Hippocampal formation (tissue), 2 donors: ENCODE measurements at regions not wholly inside any gene's neighbourhood (a gene's known extent, or its start where the extent isn't known, plus 50 kb on each side); places are given as distances from the start of the nearest gene placed in this dataset.
A peak's percentile ranks its signal among the peaks of the same experiment; 100 is the strongest.

Experiments
- DNase-seq, 2 donors: peaks; one replicate each; lab custom pipeline; 2025; lab: John Stamatoyannopoulos, UW

DNA sequence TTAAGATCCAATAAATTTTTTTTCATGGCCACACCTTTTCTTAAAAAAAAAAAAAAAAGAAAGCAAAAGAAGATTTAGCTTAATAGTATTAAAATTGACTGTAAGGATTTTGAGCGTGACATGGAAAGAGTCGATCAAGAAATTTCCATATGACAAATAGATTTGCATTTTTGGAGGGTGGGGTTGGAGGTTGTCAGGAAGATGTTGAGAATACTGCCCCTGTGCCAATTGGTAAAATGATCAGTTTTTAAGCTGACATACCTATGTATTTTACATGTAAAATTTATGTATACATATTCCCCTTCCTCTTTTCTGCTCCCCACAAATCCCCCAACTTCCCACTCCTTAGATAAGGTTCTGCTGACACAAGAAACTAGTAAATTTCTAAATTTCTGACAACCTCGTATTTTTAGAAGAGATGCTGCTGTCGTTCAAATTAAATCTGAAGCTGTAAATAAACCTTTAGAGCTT lies 520.9 kb downstream of the CD83 start:
- DNase-seq, result no peak

DNA sequence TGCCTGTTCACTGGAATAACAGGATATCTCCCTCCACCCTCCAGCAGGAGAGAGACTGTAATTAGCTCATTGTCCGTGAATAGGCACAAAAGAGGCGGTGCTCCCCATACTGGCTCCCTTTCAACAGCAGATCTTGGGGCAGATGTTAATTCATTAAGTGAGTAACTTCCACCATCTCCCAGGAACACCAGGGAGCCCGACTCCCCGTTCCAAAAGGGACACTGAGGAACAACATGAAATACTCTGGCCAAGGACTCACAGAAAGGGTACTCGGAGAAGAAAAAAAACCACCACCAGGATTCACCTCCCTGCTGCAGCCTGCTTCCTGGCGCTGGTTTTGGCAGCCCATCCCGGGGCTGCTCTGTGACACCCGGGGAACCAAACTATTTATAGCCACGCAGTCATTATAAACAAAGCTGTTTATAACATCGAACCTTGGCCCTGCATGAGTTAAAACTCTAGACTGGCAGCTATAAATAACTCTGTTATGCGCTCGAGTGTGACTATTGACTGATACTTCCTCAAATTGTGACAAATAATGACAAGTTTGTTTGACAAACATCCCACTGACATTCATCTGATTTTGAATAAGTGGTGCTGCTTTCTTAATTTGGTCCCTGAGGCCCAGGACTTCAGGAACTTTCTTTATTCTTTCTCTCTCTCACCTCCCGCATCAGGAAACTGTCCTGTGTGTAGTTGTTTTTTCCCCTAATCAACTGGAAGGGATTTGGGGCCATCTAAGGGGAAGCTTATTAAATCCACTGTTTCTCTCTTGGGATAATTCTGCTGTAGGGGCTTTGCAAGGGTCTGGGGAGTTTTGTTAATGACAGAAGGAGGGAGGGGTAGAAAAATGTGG lies 521.6 kb downstream of the CD83 start:
- DNase-seq, result peak in 1 of 2 donors; percentile 9

DNA sequence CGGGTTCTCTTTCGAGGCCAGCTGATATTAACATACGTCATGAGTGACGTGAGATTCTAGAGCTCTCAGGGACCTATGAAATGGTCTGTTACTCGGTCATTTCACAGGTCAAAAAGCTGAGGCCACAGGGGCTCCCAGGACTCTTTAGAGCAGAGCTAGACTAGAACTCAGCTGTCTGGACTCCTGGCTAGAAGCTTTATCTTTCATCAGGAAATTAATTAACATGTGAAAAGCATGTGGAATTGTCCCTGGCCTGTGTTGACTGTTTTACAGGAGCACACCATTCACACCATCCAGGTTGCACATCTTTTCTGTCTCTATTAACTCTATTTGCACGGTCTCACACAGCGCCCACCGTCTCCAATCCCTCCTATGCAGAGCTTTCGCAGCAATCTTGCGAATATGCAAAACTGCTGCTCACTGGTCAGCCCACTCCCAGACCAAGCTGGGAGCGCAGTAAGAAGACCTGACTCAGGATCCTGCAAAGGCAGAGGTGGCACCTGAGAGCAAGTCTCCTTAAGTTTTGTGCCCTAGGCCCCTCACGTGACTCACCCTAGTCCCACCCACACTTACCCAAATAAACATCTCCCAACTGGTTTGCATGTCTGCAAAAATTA lies 522.5 kb downstream of the CD83 start:
- DNase-seq, result no peak

- DNase-seq, result no peak
These were observed 523.1 kb downstream of the CD83 start for GRCh38 chr6:14640631-14641030.

DNA sequence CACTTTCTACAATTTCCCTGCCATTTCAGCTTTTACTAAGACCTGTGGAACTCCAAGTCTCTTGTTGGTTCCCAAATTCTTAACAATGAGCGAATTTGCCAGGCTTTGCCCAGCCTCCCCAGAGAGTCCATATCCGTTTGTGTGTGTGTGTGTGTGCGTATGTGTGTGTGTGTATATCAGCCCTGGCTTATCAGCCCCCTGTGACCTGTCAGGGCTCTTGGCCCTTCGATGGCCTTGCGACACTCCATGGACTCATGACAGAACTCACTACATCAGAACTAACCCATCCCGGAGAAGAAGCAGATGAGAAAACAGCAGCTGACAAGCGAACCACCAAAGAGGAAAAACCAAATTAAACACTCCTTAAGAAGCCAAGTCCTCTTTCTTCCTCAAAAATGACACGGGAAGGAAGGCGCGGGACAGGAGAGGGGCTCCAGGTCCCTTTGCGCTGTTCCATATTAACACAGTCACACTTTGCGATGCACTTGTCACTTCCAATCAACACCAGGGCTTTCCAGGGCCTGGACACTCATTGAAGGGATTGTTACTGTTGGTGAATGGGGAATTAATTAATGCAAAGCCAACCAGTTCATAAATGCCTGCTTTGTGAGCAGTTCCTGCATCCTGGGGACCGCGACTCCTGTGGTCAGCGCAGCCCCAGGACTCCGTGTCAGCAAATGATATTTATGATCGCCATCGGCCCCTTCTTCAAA lies 524.0 kb downstream of the CD83 start:
- DNase-seq, result no peak

DNA sequence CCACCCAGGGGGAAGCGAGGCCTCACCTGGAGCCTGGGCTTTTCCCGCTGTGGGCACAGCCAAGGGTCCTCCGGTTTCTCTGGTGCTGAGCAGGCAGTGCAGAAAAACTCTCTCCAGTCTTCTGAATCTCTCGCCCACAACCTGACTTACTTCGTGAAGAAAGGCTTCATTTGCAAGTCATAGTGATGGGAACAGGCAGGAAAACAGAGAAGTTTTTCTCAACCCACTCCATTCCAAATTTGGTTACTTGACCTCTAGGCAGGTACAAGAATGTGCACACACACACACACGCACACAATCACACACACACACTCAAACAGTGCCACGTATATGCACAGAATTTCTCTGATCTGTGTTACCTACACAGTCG lies 524.5 kb downstream of the CD83 start:
- no peak for DNase-seq

GRCh38 chr6:14642842-14643241 lies 525.3 kb downstream of the CD83 start:
- DNase-seq, result no peak

- DNase-seq, result no peak
These were observed 526.8 kb downstream of the CD83 start for GRCh38 chr6:14644381-14644780.

GRCh38 chr6:14645221-14645620 lies 527.6 kb downstream of the CD83 start:
- DNase-seq, result no peak

- no peak for DNase-seq
These were observed 528.3 kb downstream of the CD83 start for GRCh38 chr6:14645841-14646240.

- DNase-seq, result no peak
These were observed 528.8 kb downstream of the CD83 start for GRCh38 chr6:14646371-14646770.

GRCh38 chr6:14647357-14647756 lies 529.8 kb downstream of the CD83 start:
- no peak for DNase-seq

- no peak for DNase-seq
These were observed 535.0 kb downstream of the CD83 start for GRCh38 chr6:14652536-14652935.

- no peak for DNase-seq
These were observed 537.9 kb downstream of the CD83 start for GRCh38 chr6:14655201-14656061.

DNA sequence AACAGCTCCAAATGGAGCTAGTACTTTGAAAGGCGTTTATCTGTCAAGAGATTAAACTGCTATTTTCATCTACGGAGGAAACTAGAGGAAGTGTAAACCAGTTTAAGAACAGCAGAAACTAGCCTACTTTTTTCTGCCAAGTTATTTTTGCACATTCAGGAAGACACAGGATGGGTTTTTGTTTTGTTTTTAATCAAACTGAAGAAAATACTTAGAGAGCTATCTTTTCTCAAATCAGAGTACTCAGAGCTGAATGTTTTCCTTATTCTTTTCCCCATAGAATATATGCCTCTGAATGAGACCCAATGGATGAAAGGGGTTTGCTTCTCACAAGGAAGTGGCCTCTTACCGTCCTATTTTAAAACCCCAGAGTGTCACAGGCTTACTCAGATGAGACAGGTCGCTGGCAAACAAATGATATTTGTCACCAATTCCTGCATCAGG lies 538.5 kb downstream of the CD83 start:
- no peak for DNase-seq

DNA sequence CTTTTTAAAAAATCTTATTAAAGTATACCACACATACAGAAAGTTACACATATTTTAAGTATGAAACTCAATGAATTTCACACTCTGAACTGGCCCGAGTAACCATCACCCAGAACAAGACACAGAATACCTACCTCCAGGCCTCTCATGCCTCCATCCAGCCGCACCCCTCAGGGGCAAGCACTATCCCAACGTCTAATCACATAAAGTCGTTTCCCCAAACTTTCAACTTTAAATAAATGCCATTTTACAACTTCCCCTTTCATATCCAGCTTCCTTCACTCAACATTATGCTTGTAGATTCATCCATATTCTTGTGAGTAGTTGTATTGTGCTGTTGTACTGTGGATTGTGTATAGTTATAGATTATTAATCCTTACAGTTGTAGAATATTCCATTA lies 539.1 kb downstream of the CD83 start:
- no peak for DNase-seq

DNA sequence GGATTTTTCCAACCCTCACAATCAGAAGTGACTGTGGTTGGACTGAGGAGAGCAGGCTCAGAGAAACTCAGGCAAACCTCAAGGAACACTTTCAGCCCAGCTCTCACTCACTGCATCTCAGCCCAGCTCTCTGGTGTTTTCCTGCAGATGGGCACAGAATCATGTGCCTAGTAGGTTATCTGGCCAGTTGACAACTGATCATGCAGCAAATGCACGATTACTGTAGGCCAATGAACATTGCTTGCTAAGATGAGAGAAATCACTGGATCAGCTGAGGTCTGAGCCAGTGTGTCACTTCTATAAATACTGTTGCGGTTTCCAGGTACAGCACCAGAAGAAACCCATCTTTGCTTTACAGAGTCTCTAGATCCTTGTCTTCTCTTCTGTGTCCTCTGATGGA lies 540.5 kb downstream of the CD83 start:
- no peak for DNase-seq

DNA sequence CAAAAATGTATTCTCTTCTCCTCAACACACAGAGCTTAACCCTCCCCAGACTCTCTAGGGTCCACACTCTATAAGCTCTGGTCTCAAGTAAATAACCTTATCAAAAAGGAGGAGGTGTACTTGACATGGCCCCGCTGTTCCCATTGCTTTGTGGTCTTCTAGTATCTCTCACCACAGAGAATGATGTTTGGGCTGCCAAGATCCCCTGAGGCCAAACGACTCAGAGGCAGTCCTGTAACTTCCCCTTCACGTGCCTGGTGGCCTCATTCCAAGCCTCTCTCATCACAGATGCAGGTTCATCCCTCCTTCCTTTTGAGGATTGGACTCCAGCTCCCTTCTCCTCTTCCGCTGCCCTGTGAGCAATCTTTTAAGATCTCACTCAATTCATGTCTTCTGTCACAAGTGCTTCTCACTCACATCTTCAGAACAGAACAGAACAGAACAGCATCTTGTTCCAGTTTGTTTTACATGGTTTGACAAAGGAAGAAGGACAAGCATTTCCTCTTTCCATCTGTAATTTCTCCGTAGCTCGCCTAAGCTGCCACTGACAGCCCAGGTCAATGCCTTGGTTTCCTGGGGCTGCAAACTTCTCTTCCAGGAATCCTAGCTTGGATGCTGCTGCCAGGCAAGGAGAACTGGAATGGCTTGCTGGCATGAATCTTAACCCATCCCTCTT lies 541.5 kb downstream of the CD83 start:
- no peak for DNase-seq

DNA sequence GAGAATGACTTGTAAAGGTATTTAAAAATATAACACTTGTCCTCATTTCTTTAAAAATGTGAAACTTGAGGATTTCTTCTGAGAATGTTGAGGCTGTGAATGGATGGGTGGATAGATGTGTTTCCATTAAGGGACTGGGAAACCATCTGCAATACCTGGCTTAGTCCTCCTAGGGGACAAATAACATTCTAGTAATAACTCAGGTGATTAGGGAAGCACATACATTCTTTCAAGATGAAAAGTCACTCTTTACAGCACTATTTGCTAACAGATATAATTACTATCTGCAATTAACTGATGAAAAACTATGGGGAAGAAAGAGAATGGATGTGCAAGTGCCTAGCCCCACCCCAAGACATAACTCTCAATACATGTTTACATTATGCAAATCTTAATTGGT lies 542.3 kb downstream of the CD83 start:
- no peak for DNase-seq

DNA sequence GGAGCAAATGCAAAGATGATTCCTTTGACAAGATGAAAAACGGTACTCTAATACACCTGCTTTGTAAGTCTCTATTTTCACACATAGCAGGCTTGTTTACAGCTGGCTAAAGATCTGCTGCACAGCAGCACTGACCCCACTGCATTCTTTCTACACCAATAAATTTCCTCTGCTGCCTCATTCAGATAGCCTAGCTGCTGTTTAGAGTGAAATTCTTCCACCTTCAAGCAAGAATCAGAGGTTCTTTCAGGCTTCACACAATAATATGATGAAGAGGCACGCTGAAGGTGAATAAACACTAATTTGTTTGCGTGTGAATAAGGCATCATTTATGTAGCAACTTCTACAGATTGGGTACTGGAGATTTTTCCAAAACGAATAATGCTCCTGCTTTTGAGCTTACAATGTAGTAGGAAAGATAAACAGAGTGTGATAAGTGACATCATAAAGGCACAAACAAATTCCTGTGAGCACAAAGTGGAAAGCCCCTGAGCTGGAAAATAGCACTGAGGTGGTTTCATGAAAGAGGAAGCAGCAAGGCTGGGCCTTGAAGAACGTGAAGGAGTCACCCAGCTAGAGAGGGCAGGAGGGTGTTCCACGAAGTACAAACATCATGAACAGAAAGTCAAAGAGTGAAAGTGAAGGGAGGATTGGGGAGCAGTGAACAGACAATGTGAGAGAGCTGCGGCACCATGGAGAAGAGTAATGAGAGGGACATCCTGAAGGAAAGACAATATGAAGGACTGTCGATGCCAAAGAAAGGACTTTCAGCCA lies 543.4 kb downstream of the CD83 start:
- DNase-seq, result no peak

- DNase-seq, result no peak
These were observed 544.1 kb downstream of the CD83 start for GRCh38 chr6:14661691-14662090.
